Osteoblast (primary cell): ENCODE measurements at regions not wholly inside any gene's neighbourhood (a gene's known extent, or its start where the extent isn't known, plus 50 kb on each side); places are given as distances from the start of the nearest gene placed in this dataset.
"Not testable (repeated sequence)": the region's sequence is repeated elsewhere in the genome, so short reads cannot be mapped to it uniquely, and the experiment has no call there.

Experiments used
- DNase-seq: peaks from one replicate; pipeline ENCODE4 v3.0.0; 2011; ENCODE audit warnings: low spot score, mixed read lengths; ENCODE audit not compliant: insufficient read length; ENCODE audit errors: missing footprints
- H2AFZ ChIP-seq: 2 replicates; pipeline ENCODE4 v1.6.0; 2011; ENCODE audit warnings: mild to moderate bottlenecking, low read length
- H3K27ac ChIP-seq: 2 replicates; pipeline ENCODE4 v1.5.1; 2011; ENCODE audit warnings: mild to moderate bottlenecking, low read depth, low read length, moderate library complexity
- H3K27me3 ChIP-seq: 2 replicates; pipeline ENCODE4 v1.6.0; 2012; ENCODE audit warnings: mild to moderate bottlenecking, control low read depth, inconsistent platforms, low read length, moderate library complexity; ENCODE audit not compliant: insufficient read depth
- H3K36me3 ChIP-seq: 2 replicates; pipeline ENCODE4 v1.5.1; 2011; ENCODE audit warnings: mild to moderate bottlenecking, low read length, control low read depth, moderate library complexity; ENCODE audit not compliant: insufficient read depth
- H3K4me1 ChIP-seq: 2 replicates; pipeline ENCODE4 v1.5.1; 2011; ENCODE audit warnings: mild to moderate bottlenecking, low read length, control low read depth, moderate library complexity; ENCODE audit not compliant: insufficient read depth
- H3K4me2 ChIP-seq: 2 replicates; pipeline ENCODE4 v1.6.0; 2011; ENCODE audit warnings: mild to moderate bottlenecking, low read length; ENCODE audit not compliant: insufficient read depth
- H3K4me3 ChIP-seq: fragments of 200-600 bp; sonication (generic); 3 replicates; pipeline ENCODE4 v1.5.1; 2012; ENCODE audit warnings: mild to moderate bottlenecking, low read length, inconsistent platforms; ENCODE audit not compliant: insufficient read depth
- H3K79me2 ChIP-seq: 2 replicates; pipeline ENCODE4 v1.6.0; 2012; ENCODE audit warnings: mild to moderate bottlenecking, low read length, control low read depth, inconsistent platforms; ENCODE audit not compliant: insufficient read depth
- H3K9me3 ChIP-seq: 2 replicates; pipeline ENCODE4 v1.5.1; 2011; ENCODE audit warnings: low read depth, low read length, control low read depth
- H4K20me1 ChIP-seq: 2 replicates; pipeline ENCODE4 v1.6.0; 2012; ENCODE audit warnings: mild to moderate bottlenecking, low read length, control low read depth; ENCODE audit not compliant: insufficient read depth
- CTCF ChIP-seq: IDR thresholded peaks from 2 replicates; pipeline ENCODE4 v1.5.1; 2011; ENCODE audit warnings: mild to moderate bottlenecking, low read depth, low read length, moderate library complexity; ENCODE audit errors: extremely low read depth

- H3K79me2 ChIP-seq, result no peaks in the 10 kb centered on the region
- H2AFZ ChIP-seq, result no peak overlapping the region
- no peak for DNase-seq
- no peaks in the 10 kb centered on the region for H3K4me1 ChIP-seq
- no peak overlapping the region for H3K4me2 ChIP-seq
- no peaks in the 10 kb centered on the region for H3K36me3 ChIP-seq
- H3K27me3 ChIP-seq, result no peaks in the 10 kb centered on the region
- no peaks in the 10 kb centered on the region for H3K9me3 ChIP-seq
- H4K20me1 ChIP-seq, result no peaks in the 10 kb centered on the region
- no peak for TF ChIP-seq CTCF
- H3K4me3 ChIP-seq, result no peak overlapping the region
- H3K27ac ChIP-seq, result no peak overlapping the region
Measured at GRCh38 chr7:125423458-125424155, 494.0 kb upstream of the POT1 start.

GRCh38 chr7:125421407-125421806, 491.8 kb upstream of the POT1 start:
- not testable (repeated sequence) for H3K79me2 ChIP-seq, H3K9me3 ChIP-seq, H4K20me1 ChIP-seq, H3K4me3 ChIP-seq, H3K4me2 ChIP-seq, H3K27ac ChIP-seq, DNase-seq, H3K4me1 ChIP-seq, H3K27me3 ChIP-seq, H2AFZ ChIP-seq, H3K36me3 ChIP-seq

GRCh38 chr7:125412890-125413665, 483.5 kb upstream of the POT1 start:
- Histone ChIP-seq H2AFZ (no peak overlapping the region), H3K36me3 (no peaks in the 10 kb centered on the region), H3K4me2 (no peak overlapping the region), H4K20me1 (no peaks in the 10 kb centered on the region), H3K79me2 (no peaks in the 10 kb centered on the region), H3K27ac (no peak overlapping the region), H3K9me3 (peaks cover 8% of the 10 kb centered on the region), H3K27me3 (no peaks in the 10 kb centered on the region), H3K4me1 (no peaks in the 10 kb centered on the region), H3K4me3 (no peak overlapping the region)
- TF ChIP-seq CTCF, result no peak
- DNase-seq, result no peak

- no peak for DNase-seq
- Histone ChIP-seq H4K20me1 (no peaks in the 10 kb centered on the region), H3K4me2 (no peak overlapping the region), H3K27ac (no peak overlapping the region), H3K36me3 (no peaks in the 10 kb centered on the region), H3K79me2 (no peaks in the 10 kb centered on the region), H2AFZ (no peak overlapping the region), H3K27me3 (no peaks in the 10 kb centered on the region), H3K9me3 (peaks cover 7% of the 10 kb centered on the region), H3K4me3 (no peak overlapping the region), H3K4me1 (no peaks in the 10 kb centered on the region)
- TF ChIP-seq CTCF, result no peak
Measured at GRCh38 chr7:125409921-125410320, 480.3 kb upstream of the POT1 start.
